H9 (cell line): ENCODE measurements at regions not wholly inside any gene's neighbourhood (a gene's known extent, or its start where the extent isn't known, plus 50 kb on each side); places are given as distances from the start of the nearest gene placed in this dataset.

Experiments used
- DNase-seq: peaks from one replicate; pipeline ENCODE4 v3.0.0-alpha.2; 2017
- H2AFZ ChIP-seq: one replicate; pipeline ENCODE4 v1.6.1; 2013; ENCODE audit warnings: mild to moderate bottlenecking, low read length, control low read depth, moderate library complexity
- H2AK5ac ChIP-seq: 2 replicates; pipeline ENCODE4 v1.6.1; 2013; ENCODE audit warnings: low read length, control low read depth, mixed read lengths; ENCODE audit not compliant: insufficient read length
- H2BK120ac ChIP-seq: one replicate; pipeline ENCODE4 v1.6.1; 2013; ENCODE audit warnings: low read depth, mild to moderate bottlenecking, low read length, control low read depth, inconsistent platforms; ENCODE audit not compliant: poor library complexity, severe bottlenecking
- H2BK12ac ChIP-seq: 2 replicates; pipeline ENCODE4 v1.6.1; 2013; ENCODE audit warnings: low read length, control low read depth, mixed read lengths, low read depth; ENCODE audit not compliant: insufficient read length
- H2BK15ac ChIP-seq: 2 replicates; pipeline ENCODE4 v1.6.1; 2013; ENCODE audit warnings: low read depth, low read length, control low read depth
- H2BK20ac ChIP-seq: one replicate; pipeline ENCODE4 v1.6.1; 2013; ENCODE audit warnings: low read depth, mild to moderate bottlenecking, low read length, control low read depth, inconsistent platforms; ENCODE audit not compliant: poor library complexity, severe bottlenecking
- H2BK5ac ChIP-seq: 2 replicates; pipeline ENCODE4 v1.6.1; 2013; ENCODE audit warnings: low read length, control low read depth, mixed read lengths; ENCODE audit not compliant: insufficient read length
- H3K14ac ChIP-seq: 2 replicates; pipeline ENCODE4 v1.6.1; 2013; ENCODE audit warnings: low read length, control low read depth; ENCODE audit not compliant: insufficient read depth
- H3K18ac ChIP-seq: 2 replicates; pipeline ENCODE4 v1.6.1; 2013; ENCODE audit warnings: low read depth, mild to moderate bottlenecking, mixed read lengths, low read length, control low read depth; ENCODE audit not compliant: insufficient read length
- H3K23ac ChIP-seq: 2 replicates; pipeline ENCODE4 v1.6.1; 2013; ENCODE audit warnings: low read length, control low read depth, mixed read lengths, low read depth; ENCODE audit not compliant: insufficient read length
- H3K23me2 ChIP-seq: 2 replicates; pipeline ENCODE4 v1.6.1; 2013; ENCODE audit warnings: low read depth, mild to moderate bottlenecking, mixed read lengths, low read length, control low read depth; ENCODE audit not compliant: insufficient read length, poor library complexity, severe bottlenecking
- H3K27ac ChIP-seq: 2 replicates; pipeline ENCODE4 v1.5.1; 2013; ENCODE audit warnings: low read length, control low read depth, mixed read lengths, low read depth; ENCODE audit not compliant: insufficient read length
- H3K27me3 ChIP-seq: 2 replicates; pipeline ENCODE4 v1.6.1; 2013; ENCODE audit warnings: low read length, control low read depth, inconsistent platforms; ENCODE audit not compliant: insufficient read depth
- H3K4ac ChIP-seq: 2 replicates; pipeline ENCODE4 v1.6.1; 2013; ENCODE audit warnings: low read depth, mild to moderate bottlenecking, control low read depth, inconsistent platforms, low read length, moderate library complexity
- H3K4me1 ChIP-seq: 2 replicates; pipeline ENCODE4 v1.6.1; 2013; ENCODE audit warnings: low read length, control low read depth, inconsistent platforms; ENCODE audit not compliant: insufficient read depth
- H3K4me2 ChIP-seq: 2 replicates; pipeline ENCODE4 v1.6.1; 2013; ENCODE audit warnings: low read length, control low read depth, mixed read lengths; ENCODE audit not compliant: insufficient read length, insufficient read depth
- H3K56ac ChIP-seq: 2 replicates; pipeline ENCODE4 v1.6.1; 2013; ENCODE audit warnings: low read depth, mild to moderate bottlenecking, mixed read lengths, low read length, control low read depth; ENCODE audit not compliant: insufficient read length
- H3K79me1 ChIP-seq: 2 replicates; pipeline ENCODE4 v1.6.1; 2013; ENCODE audit warnings: low read depth, mild to moderate bottlenecking, moderate library complexity, low read length, control low read depth, inconsistent platforms; ENCODE audit not compliant: insufficient read depth, poor library complexity, severe bottlenecking
- H3K79me2 ChIP-seq: 2 replicates; pipeline ENCODE4 v1.6.1; 2013; ENCODE audit warnings: low read length, control low read depth, inconsistent platforms; ENCODE audit not compliant: insufficient read depth
- H3K9ac ChIP-seq: 2 replicates; pipeline ENCODE4 v1.6.1; 2013; ENCODE audit warnings: low read length, control low read depth, mixed read lengths; ENCODE audit not compliant: insufficient read length; ENCODE audit errors: extremely low read depth
- H3K9me3 ChIP-seq: one replicate; pipeline ENCODE4 v1.6.1; 2013; ENCODE audit warnings: low read depth, low read length, inconsistent platforms; ENCODE audit not compliant: control insufficient read depth
- H3T11ph ChIP-seq: one replicate; pipeline ENCODE4 v1.6.1; 2013; ENCODE audit warnings: mild to moderate bottlenecking, low read length, control low read depth, inconsistent platforms
- H4K20me1 ChIP-seq: one replicate; pipeline ENCODE4 v1.6.1; 2013; ENCODE audit not compliant: control insufficient read depth, insufficient read length, insufficient read depth
- H4K5ac ChIP-seq: 2 replicates; pipeline ENCODE4 v1.6.1; 2013; ENCODE audit warnings: low read depth, mild to moderate bottlenecking, mixed read lengths, low read length, control low read depth; ENCODE audit not compliant: insufficient read length
- H4K8ac ChIP-seq: replicated peaks from 2 replicates; pipeline ENCODE4 v1.6.1; 2013; ENCODE audit warnings: low read length, control low read depth, mixed read lengths, low read depth; ENCODE audit not compliant: insufficient read length
- H4K91ac ChIP-seq: 2 replicates; pipeline ENCODE4 v1.6.1; 2013; ENCODE audit warnings: low read depth, mild to moderate bottlenecking, moderate library complexity, mixed read lengths, low read length, control low read depth; ENCODE audit not compliant: insufficient read length
- H3K27ac Mint-ChIP-seq, 3 experiments: 2 replicates in 2 of 3; 3 replicates in 1 of 3; pipeline ENCODE4 v1.8.0; 2020 to 2021; ENCODE audit warnings: mixed read lengths in 3 of 3, mild to moderate bottlenecking in 1 of 3, moderate library complexity in 1 of 3
- H3K27me3 Mint-ChIP-seq: 2 replicates; pipeline ENCODE4 v1.8.0; 2021; ENCODE audit warnings: low read depth, mild to moderate bottlenecking, moderate library complexity, mixed read lengths
- H3K36me3 Mint-ChIP-seq, 3 experiments: 2 replicates in 2 of 3; 3 replicates in 1 of 3; pipeline ENCODE4 v1.8.0; 2020 to 2021; ENCODE audit warnings: low read depth in 3 of 3, mixed read lengths in 3 of 3; ENCODE audit not compliant: insufficient read depth in 1 of 3
- H3K4me1 Mint-ChIP-seq, 2 experiments: 2 replicates each; pipeline ENCODE4 v1.8.0; 2020; ENCODE audit warnings: mixed read lengths in 2 of 2
- H3K4me3 Mint-ChIP-seq, 2 experiments: 2 replicates in 1 of 2; 3 replicates in 1 of 2; pipeline ENCODE4 v1.8.0; 2020 to 2021; ENCODE audit warnings: mild to moderate bottlenecking in 2 of 2, mixed read lengths in 2 of 2, moderate library complexity in 1 of 2
- H3K9me3 Mint-ChIP-seq, 2 experiments: 2 replicates in 1 of 2; 3 replicates in 1 of 2; pipeline ENCODE4 v1.8.0; 2020; ENCODE audit warnings: mild to moderate bottlenecking in 2 of 2, mixed read lengths in 2 of 2, moderate library complexity in 1 of 2
- WGBS: extraction: QIAGEN DNeasy Blood & Tissue Kit; methylation state at CpG from one replicate; pipeline ENCODE4 v1.1.7; 2013; ENCODE audit warnings: missing lambda C conversion rate, low lambda C conversion rate, mixed read lengths; ENCODE audit not compliant: insufficient read length; ENCODE audit errors: extremely low coverage; 5-methylcytosine and 5-hydroxymethylcytosine counted together
- TF ChIP-seq, protein P1 (sequence below): fragments of 200-600 bp; sonication (generic); conservative IDR thresholded peaks from 3 replicates; pipeline ENCODE4 v1.8.0; 2021; ENCODE audit warnings: antibody characterized with exemption, mild to moderate bottlenecking

DNA sequence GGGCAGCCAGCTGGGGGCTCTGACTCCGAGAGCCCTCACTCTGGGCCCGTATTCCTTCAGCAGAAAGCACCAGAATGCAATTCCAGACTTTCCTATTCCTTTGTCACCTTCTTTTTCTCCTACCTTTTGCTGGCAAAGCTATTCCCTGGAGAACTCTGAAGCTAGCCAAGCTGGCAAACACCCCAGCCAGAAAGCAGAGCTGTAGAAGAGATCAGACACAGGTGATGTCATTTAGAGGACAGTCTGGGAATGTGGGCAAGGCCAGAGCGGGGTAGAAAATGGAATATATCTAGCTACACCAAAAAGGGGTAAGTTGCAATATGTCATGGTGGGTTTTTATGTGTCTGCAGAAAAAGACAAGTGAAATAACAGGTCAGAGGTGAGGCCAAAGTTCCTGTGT lies 205.1 kb downstream of the NXPE2 start:
- H3K23me2 ChIP-seq = no peaks in the 10 kb centered on the region
- H2BK12ac ChIP-seq = no peak overlapping the region
- no peak overlapping the region for H3K56ac ChIP-seq
- no peak overlapping the region for H3K14ac ChIP-seq
- 0 out of 4 replicates have a peak, but pooled peaks cover 0 to 4% of the 10 kb centered on the region in 2 experiments for H3K4me1 Mint-ChIP-seq
- no peaks in the 10 kb centered on the region for H3K9me3 ChIP-seq
- H3K4me1 ChIP-seq = no peaks in the 10 kb centered on the region
- no peaks in the 10 kb centered on the region for H3K36me3 Mint-ChIP-seq
- no peak overlapping the region for H3T11ph ChIP-seq
- no peak overlapping the region for H3K9ac ChIP-seq
- no peak overlapping the region for H4K5ac ChIP-seq
- no peak overlapping the region for H3K23ac ChIP-seq
- H2BK20ac ChIP-seq = no peak overlapping the region
- no peak overlapping the region for H2BK120ac ChIP-seq
- H3K79me1 ChIP-seq = no peaks in the 10 kb centered on the region
- H3K27me3 ChIP-seq = no peaks in the 10 kb centered on the region
- no peak overlapping the region for H3K18ac ChIP-seq
- H3K9me3 Mint-ChIP-seq = no peaks in the 10 kb centered on the region
- no CpG with 5 or more reads among the region's 3 CpGs for WGBS
- TF ChIP-seq, protein P1, sequence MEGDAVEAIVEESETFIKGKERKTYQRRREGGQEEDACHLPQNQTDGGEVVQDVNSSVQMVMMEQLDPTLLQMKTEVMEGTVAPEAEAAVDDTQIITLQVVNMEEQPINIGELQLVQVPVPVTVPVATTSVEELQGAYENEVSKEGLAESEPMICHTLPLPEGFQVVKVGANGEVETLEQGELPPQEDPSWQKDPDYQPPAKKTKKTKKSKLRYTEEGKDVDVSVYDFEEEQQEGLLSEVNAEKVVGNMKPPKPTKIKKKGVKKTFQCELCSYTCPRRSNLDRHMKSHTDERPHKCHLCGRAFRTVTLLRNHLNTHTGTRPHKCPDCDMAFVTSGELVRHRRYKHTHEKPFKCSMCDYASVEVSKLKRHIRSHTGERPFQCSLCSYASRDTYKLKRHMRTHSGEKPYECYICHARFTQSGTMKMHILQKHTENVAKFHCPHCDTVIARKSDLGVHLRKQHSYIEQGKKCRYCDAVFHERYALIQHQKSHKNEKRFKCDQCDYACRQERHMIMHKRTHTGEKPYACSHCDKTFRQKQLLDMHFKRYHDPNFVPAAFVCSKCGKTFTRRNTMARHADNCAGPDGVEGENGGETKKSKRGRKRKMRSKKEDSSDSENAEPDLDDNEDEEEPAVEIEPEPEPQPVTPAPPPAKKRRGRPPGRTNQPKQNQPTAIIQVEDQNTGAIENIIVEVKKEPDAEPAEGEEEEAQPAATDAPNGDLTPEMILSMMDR = no peak
- no peak overlapping the region for H2AFZ ChIP-seq
- no peaks in the 10 kb centered on the region for H4K20me1 ChIP-seq
- no peak overlapping the region for H3K4me2 ChIP-seq
- H3K79me2 ChIP-seq = no peaks in the 10 kb centered on the region; the same call in 1 of the 2 replicates
- peaks cover 8% of the 10 kb centered on the region for H3K27me3 Mint-ChIP-seq
- no peak overlapping the region for H2AK5ac ChIP-seq
- H2BK5ac ChIP-seq = no peak overlapping the region
- H3K4ac ChIP-seq = no peak overlapping the region
- no peak overlapping the region for H2BK15ac ChIP-seq
- H3K27ac Mint-ChIP-seq = no peak overlapping the region; a peak in 1 of 7 replicates
- no peak overlapping the region for H4K91ac ChIP-seq
- no peak for DNase-seq
- H3K27ac ChIP-seq = no peak overlapping the region
- H3K4me3 Mint-ChIP-seq = no peak overlapping the region
- no peak overlapping the region for H4K8ac ChIP-seq
